ENCODE measurements at regions not wholly inside any gene's neighbourhood (a gene's known extent, or its start where the extent isn't known, plus 50 kb on each side); places are given as distances from the start of the nearest gene placed in this dataset.

DNA sequence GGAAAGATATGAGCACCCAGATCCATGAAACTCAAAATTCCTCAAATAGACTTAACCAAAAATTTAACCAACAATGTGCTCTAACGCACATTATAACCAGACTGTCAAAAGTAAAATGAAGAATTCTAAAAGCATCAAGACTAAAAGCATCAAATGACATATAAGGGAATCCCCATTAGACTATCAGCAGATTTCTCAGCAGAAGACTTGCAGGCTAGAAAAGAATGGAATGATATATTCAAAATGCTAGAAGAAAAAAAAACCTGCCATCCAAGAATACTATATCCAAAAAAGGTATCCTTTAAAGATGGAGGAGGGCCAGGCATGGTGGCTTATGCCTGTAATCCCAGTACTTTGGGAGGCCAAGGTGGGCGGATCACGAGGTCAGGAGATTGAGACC lies 117.5 kb upstream of the UBASH3B start:
- TF ChIP-seq, protein P1, sequence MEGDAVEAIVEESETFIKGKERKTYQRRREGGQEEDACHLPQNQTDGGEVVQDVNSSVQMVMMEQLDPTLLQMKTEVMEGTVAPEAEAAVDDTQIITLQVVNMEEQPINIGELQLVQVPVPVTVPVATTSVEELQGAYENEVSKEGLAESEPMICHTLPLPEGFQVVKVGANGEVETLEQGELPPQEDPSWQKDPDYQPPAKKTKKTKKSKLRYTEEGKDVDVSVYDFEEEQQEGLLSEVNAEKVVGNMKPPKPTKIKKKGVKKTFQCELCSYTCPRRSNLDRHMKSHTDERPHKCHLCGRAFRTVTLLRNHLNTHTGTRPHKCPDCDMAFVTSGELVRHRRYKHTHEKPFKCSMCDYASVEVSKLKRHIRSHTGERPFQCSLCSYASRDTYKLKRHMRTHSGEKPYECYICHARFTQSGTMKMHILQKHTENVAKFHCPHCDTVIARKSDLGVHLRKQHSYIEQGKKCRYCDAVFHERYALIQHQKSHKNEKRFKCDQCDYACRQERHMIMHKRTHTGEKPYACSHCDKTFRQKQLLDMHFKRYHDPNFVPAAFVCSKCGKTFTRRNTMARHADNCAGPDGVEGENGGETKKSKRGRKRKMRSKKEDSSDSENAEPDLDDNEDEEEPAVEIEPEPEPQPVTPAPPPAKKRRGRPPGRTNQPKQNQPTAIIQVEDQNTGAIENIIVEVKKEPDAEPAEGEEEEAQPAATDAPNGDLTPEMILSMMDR (conservative IDR thresholded peaks at IDR 0.05): no peak
- no peak for TF ChIP-seq ZFX (IDR thresholded peaks at IDR 0.05)

All from C4-2B (cell line).